ENCODE measurements at regions not wholly inside any gene's neighbourhood (a gene's known extent, or its start where the extent isn't known, plus 50 kb on each side); places are given as distances from the start of the nearest gene placed in this dataset.

- Histone ChIP-seq H3K4me3 (ENCODE audit: low read depth, low read length, poor library complexity, severe bottlenecking) (no peak overlapping the region), H4K20me1 (ENCODE audit: insufficient read depth, low read length) (no peaks in the 10 kb centered on the region), H3F3A (ENCODE audit: insufficient read depth, low read length) (no peaks in the 10 kb centered on the region), H3K27me3 (ENCODE audit: insufficient read depth, low read length) (no peaks in the 10 kb centered on the region), H3K9me2 (ENCODE audit: low read depth, low read length) (no peaks in the 10 kb centered on the region), H3K4me1 (ENCODE audit: insufficient read depth, low read length, severe bottlenecking) (no peaks in the 10 kb centered on the region), H3K79me2 (ENCODE audit: insufficient read depth, low read length) (no peaks in the 10 kb centered on the region), H2AFZ (ENCODE audit: low read length) (no peak overlapping the region), H3K4me2 (ENCODE audit: low read length) (no peak overlapping the region), H3K36me3 (ENCODE audit: insufficient read depth, low read length) (no peaks in the 10 kb centered on the region), H3K9ac (ENCODE audit: low read length) (no peak overlapping the region), H3K9me3 (ENCODE audit: low read length) (no peaks in the 10 kb centered on the region), H3K27ac (ENCODE audit: low read depth, low read length, poor library complexity, severe bottlenecking) (no peak overlapping the region)
- TF ChIP-seq CTCF (IDR thresholded peaks at IDR 0.05; ENCODE audit: low read length) (no peak), EZH2 (IDR thresholded peaks at IDR 0.05; ENCODE audit: borderline replicate concordance, low read length) (no peak)
These were observed 192.0 kb downstream of the PCDH7 start for GRCh38 chr4:30912098-30912714.

- H3K4me3 ChIP-seq (ENCODE audit: low read depth, low read length, poor library complexity, severe bottlenecking), result no peak overlapping the region
- H3K4me1 ChIP-seq (ENCODE audit: insufficient read depth, low read length, severe bottlenecking), result no peaks in the 10 kb centered on the region
- no peak overlapping the region for H3K27ac ChIP-seq (ENCODE audit: low read depth, low read length, poor library complexity, severe bottlenecking)
- no peaks in the 10 kb centered on the region for H3K36me3 ChIP-seq (ENCODE audit: insufficient read depth, low read length)
- no peak overlapping the region for H3K4me2 ChIP-seq (ENCODE audit: low read length)
- no peaks in the 10 kb centered on the region for H4K20me1 ChIP-seq (ENCODE audit: insufficient read depth, low read length)
- no peaks in the 10 kb centered on the region for H3K9me2 ChIP-seq (ENCODE audit: low read depth, low read length)
- no peak overlapping the region for H2AFZ ChIP-seq (ENCODE audit: low read length)
- no peak overlapping the region for H3K9ac ChIP-seq (ENCODE audit: low read length)
- H3F3A ChIP-seq (ENCODE audit: insufficient read depth, low read length), result no peaks in the 10 kb centered on the region
- no peaks in the 10 kb centered on the region for H3K79me2 ChIP-seq (ENCODE audit: insufficient read depth, low read length)
- H3K9me3 ChIP-seq (ENCODE audit: low read length), result no peaks in the 10 kb centered on the region
- no peaks in the 10 kb centered on the region for H3K27me3 ChIP-seq (ENCODE audit: insufficient read depth, low read length)
- no peak for TF ChIP-seq CTCF (IDR thresholded peaks at IDR 0.05; ENCODE audit: low read length)
- TF ChIP-seq EZH2 (IDR thresholded peaks at IDR 0.05; ENCODE audit: borderline replicate concordance, low read length), result no peak
These were observed 196.4 kb downstream of the PCDH7 start for GRCh38 chr4:30916337-30917274.

GRCh38 chr4:30917946-30918345, 197.8 kb downstream of the PCDH7 start:
- TF ChIP-seq EZH2 (IDR thresholded peaks at IDR 0.05; ENCODE audit: borderline replicate concordance, low read length), result no peak
- TF ChIP-seq CTCF (IDR thresholded peaks at IDR 0.05; ENCODE audit: low read length), result no peak
- Histone ChIP-seq H3K27ac (ENCODE audit: low read depth, low read length, poor library complexity, severe bottlenecking) (no peak overlapping the region), H3K9me3 (ENCODE audit: low read length) (no peaks in the 10 kb centered on the region), H3K79me2 (ENCODE audit: insufficient read depth, low read length) (no peaks in the 10 kb centered on the region), H3K4me3 (ENCODE audit: low read depth, low read length, poor library complexity, severe bottlenecking) (no peak overlapping the region), H3K36me3 (ENCODE audit: insufficient read depth, low read length) (no peaks in the 10 kb centered on the region), H3K4me2 (ENCODE audit: low read length) (no peak overlapping the region), H3F3A (ENCODE audit: insufficient read depth, low read length) (no peaks in the 10 kb centered on the region), H3K9me2 (ENCODE audit: low read depth, low read length) (no peaks in the 10 kb centered on the region), H3K9ac (ENCODE audit: low read length) (no peak overlapping the region), H2AFZ (ENCODE audit: low read length) (no peak overlapping the region), H3K4me1 (ENCODE audit: insufficient read depth, low read length, severe bottlenecking) (no peaks in the 10 kb centered on the region), H4K20me1 (ENCODE audit: insufficient read depth, low read length) (no peaks in the 10 kb centered on the region), H3K27me3 (ENCODE audit: insufficient read depth, low read length) (no peaks in the 10 kb centered on the region)

Data from OCI-LY1 (cell line).